SH-SY5Y (cell line): ENCODE measurements at regions not wholly inside any gene's neighbourhood (a gene's known extent, or its start where the extent isn't known, plus 50 kb on each side); places are given as distances from the start of the nearest gene placed in this dataset.

Experiments used
- GATA2 ChIP-seq: IDR thresholded peaks from 2 replicates; pipeline ENCODE4 v1.6.1; 2011; ENCODE audit warnings: mild to moderate bottlenecking, low read depth, low read length
- GATA3 ChIP-seq: IDR thresholded peaks from 2 replicates; pipeline ENCODE4 v1.6.1; 2011; ENCODE audit warnings: low read depth, mild to moderate bottlenecking, low read length, moderate library complexity

- no peak for TF ChIP-seq GATA3
- no peak for TF ChIP-seq GATA2
Observed at GRCh38 chr5:175060257-175060656, 335.9 kb downstream of the MSX2 start.
